SK-N-SH (cell line): ENCODE measurements at regions not wholly inside any gene's neighbourhood (a gene's known extent, or its start where the extent isn't known, plus 50 kb on each side); places are given as distances from the start of the nearest gene placed in this dataset.

Experiments used
- CTCF ChIP-seq: fragments of 200-600 bp; sonication (generic); IDR thresholded peaks from 2 replicates; pipeline ENCODE4 v1.6.1; 2017; ENCODE audit warnings: antibody characterized with exemption, mild to moderate bottlenecking, moderate library complexity
- MAX ChIP-seq: IDR thresholded peaks from 2 replicates; pipeline ENCODE4 v1.4.0; 2012; ENCODE audit warnings: low read depth
- POLR2AphosphoS5 ChIP-seq: IDR thresholded peaks from 2 replicates; pipeline ENCODE4 v1.6.1; 2012; ENCODE audit warnings: low read depth, low read length
- RFX5 ChIP-seq: IDR thresholded peaks from 2 replicates; pipeline ENCODE4 v1.6.1; 2012; ENCODE audit warnings: mild to moderate bottlenecking, improper control_type of control experiment, low read length
- USF2 ChIP-seq: fragments of 150-350 bp; IDR thresholded peaks from 2 replicates; pipeline ENCODE4 v1.6.1; 2017; ENCODE audit warnings: antibody characterized with exemption, low read length, low read depth, borderline replicate concordance
- YY1 ChIP-seq: IDR thresholded peaks from 2 replicates; pipeline ENCODE4 v1.4.0; 2012; ENCODE audit warnings: low read depth, mild to moderate bottlenecking

- TF ChIP-seq MAX: no peak
- no peak for TF ChIP-seq CTCF
- no peak for TF ChIP-seq POLR2AphosphoS5
- no peak for TF ChIP-seq USF2
- TF ChIP-seq YY1: no peak
- no peak for TF ChIP-seq RFX5
Measured at GRCh38 chr1:194387531-194387930, 1201.1 kb upstream of the B3GALT2 start.
